HEK293 (cell line): ENCODE measurements at regions not wholly inside any gene's neighbourhood (a gene's known extent, or its start where the extent isn't known, plus 50 kb on each side); places are given as distances from the start of the nearest gene placed in this dataset.

ENCODE experiments used
- CTCF ChIA-PET: fragments of 350-600 bp; formaldehyde crosslinking; extraction: SDS; loops from one replicate; lab custom pipeline; 2021; ENCODE audit warnings: antibody characterized with exemption; lab: Yijun Ruan, JAX
- POLR2A ChIA-PET: fragments of 300-600 bp; formaldehyde crosslinking; extraction: SDS; loops from one replicate; lab custom pipeline; 2020; ENCODE audit warnings: antibody characterized with exemption, inconsistent platforms; lab: Yijun Ruan, JAX
- H3K27ac ChIP-seq: fragments of 200-500 bp; sonication (Bioruptor generic); 2 replicates; pipeline ENCODE4 v1.5.1; 2014; ENCODE audit warnings: low read depth, low read length, control low read depth, inconsistent platforms; ENCODE audit errors: extremely low read depth
- H3K36me3 ChIP-seq, 2 experiments: fragments of 200-500 bp in 1 of 2; sonication (Bioruptor generic) in 1 of 2; 1 replicate in 1 of 2; 2 replicates in 1 of 2; pipeline ENCODE4 v1.5.1; 2014 to 2017; ENCODE audit warnings: inconsistent platforms in 2 of 2, low read length in 2 of 2; ENCODE audit not compliant: control insufficient read depth in 2 of 2, insufficient read depth in 1 of 2
- H3K4me1 ChIP-seq: fragments of 200-500 bp; sonication (Bioruptor generic); 2 replicates; pipeline ENCODE4 v1.5.1; 2014; ENCODE audit warnings: mild to moderate bottlenecking, low read length, inconsistent platforms; ENCODE audit not compliant: control insufficient read depth, insufficient read depth
- H3K4me3 ChIP-seq: 2 replicates; pipeline ENCODE4 v1.5.1; 2011; ENCODE audit warnings: low read depth, mild to moderate bottlenecking, control low read depth, low read length, moderate library complexity
- H3K9me3 ChIP-seq: fragments of 200-500 bp; sonication (Bioruptor generic); 2 replicates; pipeline ENCODE4 v1.5.1; 2014; ENCODE audit warnings: low read depth, low read length, inconsistent platforms; ENCODE audit not compliant: control insufficient read depth, insufficient read depth
- BCL11B ChIP-seq: fragments of 450-650 bp; formaldehyde crosslinking; IDR thresholded peaks from 2 replicates; pipeline ENCODE4 v1.5.1; 2016; ENCODE audit warnings: low read depth, missing biosample characterization, missing genetic modification characterization
- GFI1B ChIP-seq: fragments of 450-650 bp; formaldehyde crosslinking; IDR thresholded peaks from 2 replicates; pipeline ENCODE4 v1.5.1; 2016; ENCODE audit warnings: missing biosample characterization, missing genetic modification characterization
- REPIN1 ChIP-seq: fragments of 450-650 bp; formaldehyde crosslinking; IDR thresholded peaks from 2 replicates; pipeline ENCODE4 v1.5.1; 2017; ENCODE audit warnings: missing biosample characterization, missing genetic modification characterization, low read depth
- WT1 ChIP-seq: fragments of 450-650 bp; formaldehyde crosslinking; IDR thresholded peaks from 2 replicates; pipeline ENCODE4 v1.5.1; 2016; ENCODE audit warnings: missing biosample characterization, missing genetic modification characterization
- ZBTB17 ChIP-seq: fragments of 450-650 bp; formaldehyde crosslinking; IDR thresholded peaks from 2 replicates; pipeline ENCODE4 v1.5.1; 2016; ENCODE audit warnings: missing biosample characterization, missing genetic modification characterization
- ZBTB26 ChIP-seq: fragments of 450-650 bp; formaldehyde crosslinking; optimal IDR thresholded peaks from 2 replicates; pipeline ENCODE3; 2016; ENCODE audit warnings: missing biosample characterization, mild to moderate bottlenecking, missing genetic modification characterization
- ZBTB7A ChIP-seq: fragments of 450-650 bp; formaldehyde crosslinking; IDR thresholded peaks from 2 replicates; pipeline ENCODE4 v1.5.1; 2016; ENCODE audit warnings: low read depth, missing biosample characterization, missing genetic modification characterization
- ZBTB8A ChIP-seq: fragments of 450-650 bp; formaldehyde crosslinking; IDR thresholded peaks from 2 replicates; pipeline ENCODE4 v1.5.1; 2016; ENCODE audit warnings: missing biosample characterization, missing genetic modification characterization
- ZFHX2 ChIP-seq: fragments of 450-650 bp; formaldehyde crosslinking; conservative IDR thresholded peaks from 2 replicates; pipeline ENCODE4 v1.5.1; 2016; ENCODE audit warnings: missing biosample characterization, missing genetic modification characterization
- ZNF132 ChIP-seq: fragments of 450-650 bp; formaldehyde crosslinking; IDR thresholded peaks from 2 replicates; pipeline ENCODE4 v1.5.1; 2017; ENCODE audit warnings: missing biosample characterization, missing genetic modification characterization, borderline replicate concordance
- ZNF184 ChIP-seq: fragments of 450-650 bp; IDR thresholded peaks from 2 replicates; pipeline ENCODE4 v1.5.1; 2018; ENCODE audit warnings: missing biosample characterization, mild to moderate bottlenecking, missing genetic modification characterization
- ZNF19 ChIP-seq: fragments of 450-650 bp; formaldehyde crosslinking; IDR thresholded peaks from 2 replicates; pipeline ENCODE4; 2016; ENCODE audit warnings: missing biosample characterization, missing genetic modification characterization, low read depth
- ZNF2 ChIP-seq: fragments of 450-650 bp; formaldehyde crosslinking; IDR thresholded peaks from 2 replicates; pipeline ENCODE4 v1.5.1; 2016; ENCODE audit warnings: missing biosample characterization, missing genetic modification characterization
- ZNF214 ChIP-seq: fragments of 450-650 bp; formaldehyde crosslinking; IDR thresholded peaks from 2 replicates; pipeline ENCODE4 v1.5.1; 2017; ENCODE audit warnings: missing biosample characterization, mild to moderate bottlenecking, missing genetic modification characterization, borderline replicate concordance
- ZNF223 ChIP-seq: fragments of 450-650 bp; formaldehyde crosslinking; IDR thresholded peaks from 2 replicates; pipeline ENCODE4 v1.5.1; 2016; ENCODE audit warnings: missing biosample characterization, missing genetic modification characterization
- ZNF239 ChIP-seq: fragments of 450-650 bp; formaldehyde crosslinking; IDR thresholded peaks from 2 replicates; pipeline ENCODE4 v1.5.1; 2016; ENCODE audit warnings: missing biosample characterization, missing genetic modification characterization
- ZNF549 ChIP-seq: fragments of 450-650 bp; IDR thresholded peaks from 2 replicates; pipeline ENCODE4 v1.5.1; 2018; ENCODE audit warnings: missing biosample characterization, missing genetic modification characterization, mild to moderate bottlenecking, inconsistent platforms, moderate library complexity
- ZNF558 ChIP-seq: fragments of 450-650 bp; formaldehyde crosslinking; IDR thresholded peaks from 2 replicates; pipeline ENCODE4 v1.5.1; 2016; ENCODE audit warnings: missing biosample characterization, missing genetic modification characterization
- ZNF571 ChIP-seq: fragments of 450-650 bp; formaldehyde crosslinking; IDR thresholded peaks from 2 replicates; pipeline ENCODE4 v1.5.0; 2017; ENCODE audit warnings: missing biosample characterization, missing genetic modification characterization
- ZNF585B ChIP-seq: fragments of 450-650 bp; formaldehyde crosslinking; IDR thresholded peaks from 2 replicates; pipeline ENCODE4 v1.5.1; 2016; ENCODE audit warnings: missing biosample characterization, missing genetic modification characterization
- ZNF664 ChIP-seq: fragments of 450-650 bp; formaldehyde crosslinking; IDR thresholded peaks from 2 replicates; pipeline ENCODE4 v1.5.1; 2016; ENCODE audit warnings: missing biosample characterization, missing genetic modification characterization
- TF ChIP-seq, protein P1 (sequence below): fragments of 450-650 bp; formaldehyde crosslinking; IDR thresholded peaks from 2 replicates; pipeline ENCODE4 v1.5.1; 2017; ENCODE audit warnings: missing biosample characterization, missing genetic modification characterization
- TF ChIP-seq, protein P2 (sequence below): fragments of 450-650 bp; formaldehyde crosslinking; IDR thresholded peaks from 2 replicates; pipeline ENCODE4 v1.5.1; 2016; ENCODE audit warnings: missing biosample characterization, missing genetic modification characterization

DNA sequence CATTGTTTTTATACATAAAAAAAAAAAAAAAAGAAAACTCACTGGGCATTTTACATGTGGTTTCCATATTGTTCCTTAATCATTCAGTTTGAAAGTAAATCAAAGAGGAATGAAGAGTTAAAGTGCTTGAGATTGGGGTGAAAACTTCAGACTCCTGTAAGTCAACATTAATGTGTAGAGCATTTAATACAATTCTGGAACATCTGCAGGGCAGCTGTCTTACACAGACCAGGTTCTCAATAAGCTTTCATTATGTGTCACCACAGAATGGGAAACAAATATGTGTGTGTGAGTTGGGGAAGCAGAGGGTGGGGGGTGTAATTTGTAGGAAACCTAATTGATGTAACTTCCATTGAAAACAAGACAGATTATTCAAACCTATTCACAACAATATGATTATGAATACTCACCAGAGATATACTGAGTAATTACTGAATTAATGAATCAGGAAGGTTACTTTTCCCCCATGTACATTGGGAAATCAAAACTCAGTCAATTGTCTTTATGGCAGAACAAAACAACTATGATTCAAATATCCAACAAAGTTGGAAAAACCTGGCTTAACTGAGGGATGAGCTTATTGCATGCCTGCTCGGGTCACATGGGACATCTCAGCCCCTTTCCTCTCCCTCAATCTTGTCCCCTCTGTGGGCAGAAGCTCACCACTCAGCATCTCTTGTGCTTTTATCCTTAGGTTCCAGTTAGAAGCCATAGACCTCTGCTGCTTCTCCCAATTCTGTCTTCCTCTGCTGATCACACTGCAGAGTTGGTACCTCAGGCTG is 281.2 kb upstream of the THBS1 start (continued):
- TF ChIP-seq, protein P1, sequence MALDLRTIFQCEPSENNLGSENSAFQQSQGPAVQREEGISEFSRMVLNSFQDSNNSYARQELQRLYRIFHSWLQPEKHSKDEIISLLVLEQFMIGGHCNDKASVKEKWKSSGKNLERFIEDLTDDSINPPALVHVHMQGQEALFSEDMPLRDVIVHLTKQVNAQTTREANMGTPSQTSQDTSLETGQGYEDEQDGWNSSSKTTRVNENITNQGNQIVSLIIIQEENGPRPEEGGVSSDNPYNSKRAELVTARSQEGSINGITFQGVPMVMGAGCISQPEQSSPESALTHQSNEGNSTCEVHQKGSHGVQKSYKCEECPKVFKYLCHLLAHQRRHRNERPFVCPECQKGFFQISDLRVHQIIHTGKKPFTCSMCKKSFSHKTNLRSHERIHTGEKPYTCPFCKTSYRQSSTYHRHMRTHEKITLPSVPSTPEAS, result no peak
- TF ChIP-seq REPIN1 (tag by site-specific recombination) (no peak), ZFHX2 (tag by site-specific recombination) (no peak)

DNA sequence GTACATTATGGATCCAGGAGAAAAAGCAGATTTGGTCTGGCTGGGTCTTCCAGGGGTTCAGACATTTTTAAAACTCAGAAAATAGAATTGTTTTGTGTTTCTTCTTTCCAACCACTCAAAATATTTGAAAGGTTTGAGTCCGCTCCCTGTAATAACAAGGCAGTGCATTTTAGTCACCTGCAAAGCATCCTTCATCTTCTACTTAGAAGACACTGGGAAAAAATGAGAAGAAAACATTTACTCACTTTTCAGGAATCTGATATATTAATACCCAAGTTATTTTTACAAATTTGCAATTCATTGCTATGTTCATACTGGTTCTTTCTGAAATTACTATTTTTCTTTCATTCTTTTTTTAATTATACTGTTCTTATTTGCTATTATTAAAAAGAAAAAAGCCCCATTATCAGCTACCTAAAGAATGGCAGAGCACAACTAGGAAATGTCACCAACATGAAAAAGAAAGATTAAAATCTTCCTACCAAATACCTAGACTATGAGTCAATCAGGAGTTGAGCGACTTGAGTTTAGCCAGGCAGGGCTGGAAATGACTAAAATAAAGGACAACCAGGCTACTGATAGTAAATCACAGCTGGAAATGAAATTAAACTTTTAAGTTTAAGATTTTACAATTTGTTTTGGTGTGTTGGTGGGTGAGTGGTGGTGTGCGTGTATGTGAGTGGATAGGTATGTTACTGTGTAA is 280.3 kb upstream of the THBS1 start:
- no peak overlapping the region for H3K27ac ChIP-seq
- TF ChIP-seq ZNF585B (tag by site-specific recombination), result no peak
- TF ChIP-seq ZNF571, result no peak
- TF ChIP-seq BCL11B, result no peak
- TF ChIP-seq ZNF184 (tag by site-specific recombination), result no peak
- TF ChIP-seq ZNF558, result no peak
- no peak for TF ChIP-seq GFI1B
- TF ChIP-seq ZBTB7A (tag by site-specific recombination), result no peak
- TF ChIP-seq, protein P2, sequence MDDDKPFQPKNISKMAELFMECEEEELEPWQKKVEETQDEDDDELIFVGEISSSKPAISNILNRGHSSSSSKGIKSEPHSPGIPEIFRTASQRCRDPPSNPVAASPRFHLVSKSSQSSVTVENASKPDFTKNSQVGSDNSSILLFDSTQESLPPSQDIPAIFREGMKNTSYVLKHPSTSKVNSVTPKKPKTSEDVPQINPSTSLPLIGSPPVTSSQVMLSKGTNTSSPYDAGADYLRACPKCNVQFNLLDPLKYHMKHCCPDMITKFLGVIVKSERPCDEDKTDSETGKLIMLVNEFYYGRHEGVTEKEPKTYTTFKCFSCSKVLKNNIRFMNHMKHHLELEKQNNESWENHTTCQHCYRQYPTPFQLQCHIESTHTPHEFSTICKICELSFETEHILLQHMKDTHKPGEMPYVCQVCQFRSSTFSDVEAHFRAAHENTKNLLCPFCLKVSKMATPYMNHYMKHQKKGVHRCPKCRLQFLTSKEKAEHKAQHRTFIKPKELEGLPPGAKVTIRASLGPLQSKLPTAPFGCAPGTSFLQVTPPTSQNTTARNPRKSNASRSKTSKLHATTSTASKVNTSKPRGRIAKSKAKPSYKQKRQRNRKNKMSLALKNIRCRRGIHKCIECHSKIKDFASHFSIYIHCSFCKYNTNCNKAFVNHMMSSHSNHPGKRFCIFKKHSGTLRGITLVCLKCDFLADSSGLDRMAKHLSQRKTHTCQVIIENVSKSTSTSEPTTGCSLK (tag by site-specific recombination), result no peak
- TF ChIP-seq WT1 (tag by site-specific recombination), result no peak
- no peak for TF ChIP-seq ZNF664 (tag by site-specific recombination)
- no peak for TF ChIP-seq ZNF549 (tag by site-specific recombination)
- TF ChIP-seq ZNF2 (tag by site-specific recombination), result no peak
- TF ChIP-seq ZBTB17 (tag by site-specific recombination), result no peak
- TF ChIP-seq ZNF239 (tag by site-specific recombination), result no peak
- TF ChIP-seq ZBTB26 (tag by site-specific recombination), result no peak
- no peak for TF ChIP-seq ZNF223 (tag by site-specific recombination)
- TF ChIP-seq ZNF132 (tag by site-specific recombination), result no peak
- no peak for TF ChIP-seq ZBTB8A (tag by site-specific recombination)
- TF ChIP-seq ZNF19 (tag by site-specific recombination), result no peak
- no peak for TF ChIP-seq ZNF214
- TF ChIP-seq, all 188 proteins: peak for 0
- Histone ChIP-seq H3K9me3 (no peaks in the 10 kb centered on the region), H3K4me1 (no peaks in the 10 kb centered on the region), H3K4me3 (no peak overlapping the region), H3K36me3 (no peaks in the 10 kb centered on the region)
- POLR2A ChIA-PET, result no interaction called here
- CTCF ChIA-PET, result interaction anchor here (0.5 to 0.9 kb wide), 3 partner anchors 54 to 603 kb away, joined by 3 to 4 read pairs (median 3); no protein-coding TSS in a partner anchor
